Natural killer cell (primary cell): ENCODE measurements at regions not wholly inside any gene's neighbourhood (a gene's known extent, or its start where the extent isn't known, plus 50 kb on each side); places are given as distances from the start of the nearest gene placed in this dataset.

Experiments used
- ATAC-seq, 3 donors: fragments of 150-1000 bp in 2 of 3; fragments of 200-7000 bp in 1 of 3; cut with Tn5 transposase; 1 replicate in 1 of 3; 2 replicates in 2 of 3; pipeline ENCODE4 v1.10.0; 2021; ENCODE audit warnings: mild to moderate bottlenecking in 2 of 3, moderate library complexity in 2 of 3
- DNase-seq, 2 donors: peaks; one replicate each; pipeline versions ENCODE4 v3.0.0 to v3.0.0-alpha.2; 2013 to 2021; ENCODE audit warnings: mixed read lengths in 1 of 2
- H3K27ac ChIP-seq: one replicate; pipeline ENCODE4 v1.5.1; 2013; ENCODE audit warnings: mild to moderate bottlenecking, low read length
- H3K27me3 ChIP-seq: one replicate; pipeline ENCODE4 v1.6.1; 2013; ENCODE audit warnings: low read length; ENCODE audit not compliant: control insufficient read depth, insufficient read depth
- H3K36me3 ChIP-seq: one replicate; pipeline ENCODE4 v1.6.1; 2013; ENCODE audit warnings: low read length; ENCODE audit not compliant: control insufficient read depth, insufficient read depth
- H3K4me1 ChIP-seq: one replicate; pipeline ENCODE4 v1.6.1; 2013; ENCODE audit warnings: low read length; ENCODE audit not compliant: control insufficient read depth, insufficient read depth
- H3K4me3 ChIP-seq: one replicate; pipeline ENCODE4 v1.5.1; 2013; ENCODE audit warnings: low read length
- H3K9me3 ChIP-seq: one replicate; pipeline ENCODE4 v1.6.1; 2013; ENCODE audit warnings: low read length; ENCODE audit not compliant: control insufficient read depth, insufficient read depth
- H3K27ac Mint-ChIP-seq, 2 donors: one replicate each; pipeline ENCODE4 v1.8.0; 2022; ENCODE audit warnings: mild to moderate bottlenecking in 2 of 2, mixed read lengths in 2 of 2, moderate library complexity in 1 of 2
- H3K27me3 Mint-ChIP-seq, 2 donors: one replicate each; pipeline ENCODE4 v1.8.0; 2022; ENCODE audit warnings: low read depth in 2 of 2, mixed read lengths in 2 of 2
- H3K36me3 Mint-ChIP-seq: one replicate; pipeline ENCODE4 v1.8.0; 2022; ENCODE audit warnings: mixed read lengths
- H3K4me1 Mint-ChIP-seq, 2 donors: one replicate each; pipeline ENCODE4 v1.8.0; 2022; ENCODE audit warnings: mixed read lengths in 2 of 2
- H3K4me3 Mint-ChIP-seq: one replicate; pipeline ENCODE4 v1.8.0; 2022; ENCODE audit warnings: mild to moderate bottlenecking, moderate library complexity, mixed read lengths
- H3K9me3 Mint-ChIP-seq, 2 donors: one replicate each; pipeline ENCODE4 v1.8.0; 2022; ENCODE audit warnings: mixed read lengths in 2 of 2
- CTCF ChIP-seq: fragments of 200-600 bp; IDR thresholded peaks from one replicate; pipeline ENCODE4 v1.8.0; 2022; ENCODE audit warnings: antibody characterized with exemption
- WGBS: methylation state at CpG from one replicate; pipeline ENCODE4 v1.1.7; 2013; ENCODE audit warnings: missing lambda C conversion rate; ENCODE audit not compliant: insufficient coverage; 5-methylcytosine and 5-hydroxymethylcytosine counted together
- intact Hi-C: fragments of 100-400 bp; cut with micrococcal nuclease; formaldehyde crosslinking; loops from one replicate; pipeline ENCODE4 v1.14.2; 2022

DNA sequence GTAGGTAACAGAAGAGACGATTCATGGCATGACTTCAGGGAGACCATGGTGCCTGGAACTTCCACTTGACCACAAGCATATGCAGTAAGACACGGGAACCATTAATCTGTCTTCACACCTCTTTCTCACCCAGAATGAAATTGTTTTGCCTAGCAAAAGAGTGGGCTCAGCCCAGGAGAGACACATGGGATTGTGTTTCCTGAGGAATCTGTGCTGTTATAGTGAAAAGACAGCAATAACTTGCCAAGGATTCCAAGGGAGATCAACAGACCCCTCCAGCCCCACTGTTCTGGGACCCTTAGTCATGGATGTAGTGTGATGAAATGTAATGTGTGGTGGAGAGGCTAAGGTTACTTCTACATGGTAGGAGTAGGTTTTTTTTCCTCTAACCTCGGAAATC lies 192.5 kb upstream of the NPVF start:
- H3K4me3 ChIP-seq = no peak overlapping the region
- H3K4me1 ChIP-seq = no peaks in the 10 kb centered on the region
- no peak for TF ChIP-seq CTCF
- intact Hi-C loops = no loop called here
- Mint-ChIP-seq H3K9me3 (no peaks in the 10 kb centered on the region), H3K4me3 (no peak overlapping the region), H3K27me3 (peaks cover 4 to 29% of the 10 kb centered on the region in 2 donors), H3K4me1 (no peaks in the 10 kb centered on the region), H3K36me3 (no peaks in the 10 kb centered on the region), H3K27ac (no peak overlapping the region)
- no peaks in the 10 kb centered on the region for H3K27me3 ChIP-seq
- WGBS = 83% methylated on average over 2 of the region's 3 CpGs
- no peaks in the 10 kb centered on the region for H3K9me3 ChIP-seq
- ATAC-seq = no peak
- H3K27ac ChIP-seq = no peak overlapping the region
- no peaks in the 10 kb centered on the region for H3K36me3 ChIP-seq
- DNase-seq = no peak

GRCh38 chr7:25424113-25424512 lies 195.8 kb upstream of the NPVF start:
- H3K36me3 Mint-ChIP-seq = no peaks in the 10 kb centered on the region
- no peaks in the 10 kb centered on the region for H3K4me1 Mint-ChIP-seq
- H3K27ac Mint-ChIP-seq = no peak overlapping the region
- 53% methylated on average over 2 of the region's 2 CpGs for WGBS
- H3K27ac ChIP-seq = no peak overlapping the region
- no peaks in the 10 kb centered on the region for H3K27me3 ChIP-seq
- H3K4me3 Mint-ChIP-seq = no peak overlapping the region
- H3K9me3 Mint-ChIP-seq = no peaks in the 10 kb centered on the region
- ATAC-seq (no peak), DNase-seq (no peak)
- no peaks in the 10 kb centered on the region for H3K9me3 ChIP-seq
- H3K4me1 ChIP-seq = no peaks in the 10 kb centered on the region
- no peaks in the 10 kb centered on the region for H3K36me3 ChIP-seq
- no peak for TF ChIP-seq CTCF
- intact Hi-C loops = no loop called here
- H3K4me3 ChIP-seq = no peak overlapping the region
- peaks cover 4 to 12% of the 10 kb centered on the region in 2 donors for H3K27me3 Mint-ChIP-seq

- no peaks in the 10 kb centered on the region for H3K9me3 ChIP-seq
- H3K27ac ChIP-seq = no peak overlapping the region
- Mint-ChIP-seq H3K4me3 (no peak overlapping the region), H3K36me3 (no peaks in the 10 kb centered on the region), H3K27ac (no peak overlapping the region), H3K4me1 (no peaks in the 10 kb centered on the region), H3K9me3 (no peaks in the 10 kb centered on the region), H3K27me3 (peaks cover 0 to 12% of the 10 kb centered on the region in 2 donors)
- no peaks in the 10 kb centered on the region for H3K36me3 ChIP-seq
- no peaks in the 10 kb centered on the region for H3K27me3 ChIP-seq
- no peak overlapping the region for H3K4me3 ChIP-seq
- H3K4me1 ChIP-seq = no peaks in the 10 kb centered on the region
- TF ChIP-seq CTCF = no peak
- ATAC-seq (no peak), DNase-seq (no peak)
- WGBS = 90% methylated on average over 3 of the region's 5 CpGs
- intact Hi-C loops = no loop called here
Measured at GRCh38 chr7:25424855-25425254, 196.6 kb upstream of the NPVF start.

GRCh38 chr7:25427721-25428120 lies 199.4 kb upstream of the NPVF start:
- H3K27ac ChIP-seq = no peak overlapping the region
- no peak for ATAC-seq
- no peaks in the 10 kb centered on the region for H3K9me3 ChIP-seq
- no peak overlapping the region for H3K4me3 ChIP-seq
- Mint-ChIP-seq H3K27me3 (peaks cover 0 to 20% of the 10 kb centered on the region in 2 donors), H3K4me3 (no peak overlapping the region), H3K36me3 (no peaks in the 10 kb centered on the region), H3K4me1 (no peaks in the 10 kb centered on the region), H3K27ac (no peak overlapping the region), H3K9me3 (no peaks in the 10 kb centered on the region)
- no peak for DNase-seq
- no CpG with 5 or more reads among the region's 1 CpG for WGBS
- no peaks in the 10 kb centered on the region for H3K27me3 ChIP-seq
- no peaks in the 10 kb centered on the region for H3K4me1 ChIP-seq
- intact Hi-C loops = no loop called here
- TF ChIP-seq CTCF = no peak
- no peaks in the 10 kb centered on the region for H3K36me3 ChIP-seq
